HFF-Myc (cell line): ENCODE measurements at regions not wholly inside any gene's neighbourhood (a gene's known extent, or its start where the extent isn't known, plus 50 kb on each side); places are given as distances from the start of the nearest gene placed in this dataset.

Experiments
- DNase-seq: peaks from one replicate; pipeline ENCODE4 v3.0.0-alpha.2; 2011; ENCODE audit warnings: low read depth; ENCODE audit errors: extremely low read depth
- H3K4me3 ChIP-seq: replicated peaks from 2 replicates; pipeline ENCODE4 v1.5.1; 2011; ENCODE audit warnings: low read depth, mild to moderate bottlenecking, control low read depth, low read length
- CTCF ChIP-seq: IDR thresholded peaks from 2 replicates; pipeline ENCODE4 v1.5.1; 2012; ENCODE audit warnings: mild to moderate bottlenecking, low read depth, low read length, control low read depth; ENCODE audit errors: missing control alignments

DNA sequence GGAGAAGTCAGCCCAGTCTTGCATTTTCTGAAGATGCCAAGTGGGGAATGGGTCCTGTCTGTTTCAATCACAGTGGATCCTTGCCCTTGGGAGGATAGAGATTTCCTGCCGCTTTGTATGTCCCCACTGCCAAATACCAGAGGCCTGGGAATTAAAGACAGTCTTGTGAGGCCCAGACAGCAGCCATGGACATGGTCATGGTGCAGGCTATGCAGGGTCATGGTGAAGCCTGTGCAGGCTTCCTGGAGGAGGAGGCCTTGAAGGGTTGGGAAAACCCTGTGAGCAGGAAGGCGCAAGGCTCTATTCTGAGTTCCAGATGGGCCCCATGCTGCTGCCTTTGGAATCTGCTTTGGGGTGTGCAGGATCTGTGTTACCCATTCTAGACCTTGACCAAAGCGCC is 57.3 kb upstream of the PITX1 start:
- H3K4me3 ChIP-seq, result no peak overlapping the region
- no peak for TF ChIP-seq CTCF

DNA sequence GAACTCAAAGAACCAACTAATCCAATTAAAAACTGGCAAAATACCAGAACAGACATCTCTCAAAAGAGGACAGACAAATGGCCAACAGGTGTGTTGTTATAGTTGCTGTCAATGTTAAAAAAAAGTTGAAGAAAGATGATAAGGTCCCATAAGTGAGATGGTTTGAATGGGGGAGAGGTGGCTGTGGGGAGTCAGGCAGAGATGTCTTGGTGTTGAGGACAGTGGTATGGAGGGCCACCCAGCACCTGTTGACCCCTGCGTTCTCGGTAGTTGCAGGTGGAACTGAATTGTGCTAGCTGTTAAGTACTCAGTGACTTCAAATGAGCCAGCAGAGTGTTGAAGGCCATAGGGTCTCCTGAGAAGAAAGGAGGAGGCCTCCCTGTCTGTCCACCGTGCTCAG is 55.9 kb upstream of the PITX1 start:
- H3K4me3 ChIP-seq, result no peak overlapping the region
- TF ChIP-seq CTCF, result no peak
- no peak for DNase-seq

More for the DNA sequence above, 57.3 kb upstream of the PITX1 start:
- no peak for DNase-seq

DNA sequence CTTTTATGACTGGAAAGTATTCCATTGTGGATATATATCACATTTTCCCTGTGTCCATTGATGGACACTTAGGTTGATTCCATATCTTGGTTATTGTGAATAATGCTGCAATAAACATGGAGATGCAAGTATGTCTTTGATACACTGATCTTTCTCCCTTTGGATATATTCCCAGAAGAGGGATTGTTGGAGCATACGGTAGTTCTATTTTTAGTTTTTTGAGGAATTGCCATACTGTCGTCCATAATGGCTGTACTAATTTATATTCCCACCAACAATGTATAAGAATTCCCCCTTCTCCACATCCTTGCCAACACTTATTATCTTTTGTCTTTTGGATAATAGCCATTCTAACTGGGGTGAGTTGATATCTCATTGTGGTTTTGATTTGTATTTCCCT is 54.9 kb upstream of the PITX1 start:
- no peak overlapping the region for H3K4me3 ChIP-seq
- DNase-seq, result no peak
- TF ChIP-seq CTCF, result no peak

DNA sequence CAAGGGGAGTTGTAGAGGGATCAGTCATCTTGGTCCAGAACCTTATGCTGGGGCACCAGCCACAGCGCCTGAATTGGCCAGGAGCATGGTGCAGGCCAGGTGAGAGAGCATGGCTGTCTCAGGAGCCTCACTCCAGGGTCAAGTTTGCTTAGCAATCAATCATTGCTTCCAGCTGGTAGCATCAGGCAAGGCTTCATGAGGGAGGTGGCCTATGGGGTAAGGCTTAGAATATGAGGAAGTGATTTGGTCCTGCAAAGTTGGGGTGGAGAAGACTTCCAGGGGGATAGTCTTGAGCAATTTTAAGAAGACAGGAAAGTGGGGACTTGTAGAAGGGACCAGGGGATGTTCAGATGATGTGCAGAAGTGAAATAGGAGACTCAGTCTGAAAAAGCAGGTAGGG is 53.9 kb upstream of the PITX1 start:
- no peak for TF ChIP-seq CTCF
- DNase-seq, result no peak
- H3K4me3 ChIP-seq, result no peak overlapping the region

GRCh38 chr5:135085936-135086725 is 52.1 kb upstream of the PITX1 start:
- DNase-seq, result no peak
- no peak overlapping the region for H3K4me3 ChIP-seq
- no peak for TF ChIP-seq CTCF

GRCh38 chr5:135085133-135085935 is 51.3 kb upstream of the PITX1 start:
- TF ChIP-seq CTCF, result no peak
- DNase-seq, result no peak
- H3K4me3 ChIP-seq, result no peak overlapping the region
